ENCODE measurements at regions not wholly inside any gene's neighbourhood (a gene's known extent, or its start where the extent isn't known, plus 50 kb on each side); places are given as distances from the start of the nearest gene placed in this dataset.

GRCh38 chr2:217076058-217076435, 216.2 kb upstream of the TNP1 start:
- CTCF ChIA-PET: interaction anchor here (0.6 kb wide), 1 partner anchor 31 kb away, joined by 3 read pairs; no protein-coding TSS in a partner anchor
- no peak for DNase-seq (ENCODE audit: low read depth, low spot score)
- SMC1A ChIA-PET (ENCODE audit: uncharacterized antibody, unreplicated experiment): no interaction called here
- no peak overlapping the region for H3K4me2 ChIP-seq (ENCODE audit: control insufficient read depth, insufficient read depth)
- BruUV-seq (replicated peaks): no TSS peak
- POLR2A ChIA-PET: no interaction called here
- no peaks in the 10 kb centered on the region for H3K79me2 ChIP-seq (ENCODE audit: control insufficient read depth, insufficient read depth, low read length)
- H3K4me1 ChIP-seq (ENCODE audit: control insufficient read depth, insufficient read depth, low read length): no peaks in the 10 kb centered on the region
- H3K36me3 ChIP-seq (ENCODE audit: control insufficient read depth in 2 of 2, insufficient read depth in 2 of 2, low read length in 1 of 2): no peaks in the 10 kb centered on the region
- no peak for TF ChIP-seq LARP7 (IDR thresholded peaks at IDR 0.05)
- no peak for TF ChIP-seq BMI1 (IDR thresholded peaks at IDR 0.05; ENCODE audit: borderline replicate concordance)
- no peak for TF ChIP-seq ZNF24 (IDR thresholded peaks at IDR 0.05)
- TF ChIP-seq GABPA (IDR thresholded peaks at IDR 0.05; ENCODE audit: low read depth): no peak
- TF ChIP-seq E2F8 (IDR thresholded peaks at IDR 0.05; ENCODE audit: low read depth, partially characterized antibody): no peak
- no peak for TF ChIP-seq RAD51 (IDR thresholded peaks at IDR 0.05)
- RAD21 ChIA-PET (ENCODE audit: unreplicated experiment): no interaction called here
- H3K27ac ChIP-seq (ENCODE audit: control insufficient read depth, insufficient read depth): no peak overlapping the region
- FAIRE-seq: no peak
- H3K9ac ChIP-seq (ENCODE audit: control insufficient read depth, insufficient read depth, low read length): no peak overlapping the region
- H3K4me3 ChIP-seq: no peak overlapping the region
- intact Hi-C loops (cut with micrococcal nuclease; ENCODE audit: unreplicated experiment) (no loop called here), in situ Hi-C loops (cut with MboI) (no loop called here)
- H3K9me3 ChIP-seq (replicated peaks; ENCODE audit: control insufficient read depth, insufficient read depth, low read length): no peaks in the 10 kb centered on the region
- WGBS (ENCODE audit: insufficient coverage, insufficient replicate concordance, low lambda C conversion rate, missing lambda C conversion rate): 12% methylated on average over 3 of the region's 3 CpGs
- no peak for ATAC-seq
- no peaks in the 10 kb centered on the region for H3K27me3 ChIP-seq (replicated peaks in 1 of 2; ENCODE audit: control insufficient read depth in 2 of 2, insufficient read depth in 2 of 2, low read length in 1 of 2)
- H2AFZ ChIP-seq (ENCODE audit: control insufficient read depth, low read depth, low read length): no peak overlapping the region
- no peaks in the 10 kb centered on the region for H4K20me1 ChIP-seq (ENCODE audit: control insufficient read depth, insufficient read depth)

All from GM12878 (cell line).